ENCODE measurements at regions not wholly inside any gene's neighbourhood (a gene's known extent, or its start where the extent isn't known, plus 50 kb on each side); places are given as distances from the start of the nearest gene placed in this dataset.
A peak's percentile ranks its signal among the peaks of the same experiment; 100 is the strongest.

DNA sequence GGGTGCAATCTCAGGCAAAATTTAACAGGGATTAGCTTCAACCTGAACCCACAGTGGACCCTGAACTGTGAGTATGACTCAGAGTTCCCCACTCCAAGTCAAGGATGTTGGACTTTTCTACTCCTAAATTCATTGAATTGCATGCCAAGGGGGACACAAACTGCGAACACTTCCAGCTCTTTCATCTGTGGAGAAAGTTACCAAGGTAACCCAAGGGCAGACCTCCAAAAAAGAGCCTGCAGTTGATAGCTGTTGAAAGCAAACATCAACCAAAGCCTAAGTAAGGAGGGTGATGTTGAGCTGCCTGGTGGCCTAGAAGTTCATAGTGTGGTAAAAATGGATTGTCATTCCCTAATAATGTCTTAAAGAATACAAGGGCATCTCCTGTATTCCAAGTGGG, 1242.9 kb downstream of the C4orf33 start:
- TF ChIP-seq CTCF (IDR thresholded peaks at IDR 0.05; ENCODE audit: insufficient read depth, low read depth, low read length, missing control alignments) = no peak
- no peak for DNase-seq (ENCODE audit: low read depth)
- no peak overlapping the region for H3K4me3 ChIP-seq (ENCODE audit: low read length)

- TF ChIP-seq CTCF (IDR thresholded peaks at IDR 0.05; ENCODE audit: insufficient read depth, low read depth, low read length, missing control alignments) = no peak
- H3K4me3 ChIP-seq (ENCODE audit: low read length) = no peak overlapping the region
- DNase-seq (ENCODE audit: low read depth) = no peak
These were observed 1253.8 kb downstream of the C4orf33 start for GRCh38 chr4:130349745-130350144.

DNA sequence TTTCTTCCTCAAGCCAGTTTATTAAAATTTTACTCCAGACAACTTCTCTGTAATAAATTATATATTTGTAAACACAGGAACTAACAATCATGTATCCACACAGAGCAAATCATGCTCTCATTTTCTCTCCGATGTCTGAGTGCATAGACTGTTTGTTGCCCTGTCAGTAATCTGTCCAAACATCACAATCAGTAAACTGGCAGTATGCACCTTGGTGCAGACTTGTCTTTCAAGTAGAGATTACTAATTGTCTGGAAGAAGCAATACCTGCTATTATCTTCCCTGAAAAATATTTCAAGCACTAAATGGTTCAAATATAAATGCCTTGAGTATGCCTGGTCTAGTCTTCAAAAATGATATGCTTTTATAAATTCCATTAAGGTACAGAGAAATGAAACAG, 1260.9 kb downstream of the C4orf33 start:
- no peak for TF ChIP-seq CTCF (IDR thresholded peaks at IDR 0.05; ENCODE audit: insufficient read depth, low read depth, low read length, missing control alignments)
- H3K4me3 ChIP-seq (ENCODE audit: low read length) = no peak overlapping the region
- DNase-seq (ENCODE audit: low read depth) = no peak

- H3K4me3 ChIP-seq (ENCODE audit: low read length) = no peak overlapping the region
- peak; percentile 36 for DNase-seq (ENCODE audit: low read depth)
- peak; percentile 35 for TF ChIP-seq CTCF (IDR thresholded peaks at IDR 0.05; ENCODE audit: insufficient read depth, low read depth, low read length, missing control alignments)
These were observed 1263.6 kb downstream of the C4orf33 start for GRCh38 chr4:130359542-130359941.

DNA sequence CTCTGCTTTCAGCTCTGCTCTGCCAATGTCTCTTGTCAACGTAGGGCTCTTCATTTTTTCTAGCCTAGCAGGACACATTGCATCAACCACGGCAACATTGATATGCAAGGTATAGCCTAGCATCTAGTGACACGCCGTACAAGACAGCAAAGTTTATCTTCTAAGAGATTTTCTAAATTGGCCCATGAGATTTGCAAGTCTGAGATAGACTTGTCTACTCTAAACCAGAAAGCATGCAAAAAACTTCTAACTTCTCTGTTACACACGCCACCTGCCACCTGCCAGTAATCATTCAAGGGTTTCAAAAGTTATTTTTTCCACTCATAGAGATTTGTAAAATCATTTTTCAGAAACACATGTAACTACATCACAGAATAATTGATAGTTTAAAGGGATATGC, 1265.7 kb downstream of the C4orf33 start:
- TF ChIP-seq CTCF (IDR thresholded peaks at IDR 0.05; ENCODE audit: insufficient read depth, low read depth, low read length, missing control alignments) = no peak
- H3K4me3 ChIP-seq (ENCODE audit: low read length) = no peak overlapping the region
- DNase-seq (ENCODE audit: low read depth) = no peak

GRCh38 chr4:130368668-130369067, 1272.7 kb downstream of the C4orf33 start:
- no peak overlapping the region for H3K4me3 ChIP-seq (ENCODE audit: low read length)
- no peak for DNase-seq (ENCODE audit: low read depth)
- TF ChIP-seq CTCF (IDR thresholded peaks at IDR 0.05; ENCODE audit: insufficient read depth, low read depth, low read length, missing control alignments) = no peak

GRCh38 chr4:130393231-130393630, 1297.3 kb downstream of the C4orf33 start:
- no peak for DNase-seq (ENCODE audit: low read depth)
- no peak for TF ChIP-seq CTCF (IDR thresholded peaks at IDR 0.05; ENCODE audit: insufficient read depth, low read depth, low read length, missing control alignments)
- no peak overlapping the region for H3K4me3 ChIP-seq (ENCODE audit: low read length)
